CD14-positive monocyte (primary cell): ENCODE measurements at regions not wholly inside any gene's neighbourhood (a gene's known extent, or its start where the extent isn't known, plus 50 kb on each side); places are given as distances from the start of the nearest gene placed in this dataset.

Experiments
- DNase-seq, 3 donors: peaks; one replicate each; pipeline ENCODE4 v3.0.0-alpha.2; 2011 to 2022
- H2AFZ ChIP-seq: 2 replicates; pipeline ENCODE4 v1.6.0; 2012; ENCODE audit warnings: mild to moderate bottlenecking, low read depth, low read length, inconsistent platforms; ENCODE audit not compliant: insufficient read depth, poor library complexity, severe bottlenecking
- H3K27ac ChIP-seq, 2 donors: 1 replicate in 1 of 2; 2 replicates in 1 of 2; pipeline ENCODE4 v1.5.1; 2012 to 2013; ENCODE audit warnings: low read length in 2 of 2, control low read depth in 1 of 2, inconsistent platforms in 1 of 2, low read depth in 1 of 2, mild to moderate bottlenecking in 1 of 2
- H3K27me3 ChIP-seq, 2 donors: one replicate each; pipeline versions ENCODE4 v1.6.0 to v1.6.1; 2011 to 2013; ENCODE audit warnings: low read length in 2 of 2; ENCODE audit not compliant: control insufficient read depth in 2 of 2, insufficient read depth in 2 of 2
- H3K36me3 ChIP-seq, 2 donors: replicated peaks in 1 of 2; 1 replicate in 1 of 2; 2 replicates in 1 of 2; pipeline versions ENCODE4 v1.5.1 to v1.6.1; 2012 to 2013; ENCODE audit warnings: low read length in 2 of 2, control low read depth in 1 of 2, inconsistent platforms in 1 of 2, mild to moderate bottlenecking in 1 of 2; ENCODE audit not compliant: insufficient read depth in 2 of 2, control insufficient read depth in 1 of 2
- H3K4me1 ChIP-seq, 2 donors: 1 replicate in 1 of 2; 2 replicates in 1 of 2; pipeline versions ENCODE4 v1.5.1 to v1.6.1; 2012 to 2013; ENCODE audit warnings: low read length in 2 of 2, control low read depth in 1 of 2, inconsistent platforms in 1 of 2, mild to moderate bottlenecking in 1 of 2, moderate library complexity in 1 of 2; ENCODE audit not compliant: insufficient read depth in 2 of 2, control insufficient read depth in 1 of 2
- H3K4me2 ChIP-seq: replicated peaks from 2 replicates; pipeline ENCODE3; 2012; ENCODE audit warnings: low read length, moderate library complexity, mild to moderate bottlenecking; ENCODE audit not compliant: poor library complexity, severe bottlenecking; ENCODE audit errors: extremely low read depth
- H3K4me3 ChIP-seq, 3 experiments: fragments of 200-600 bp in 1 of 3; sonication (generic) in 1 of 3; replicated peaks in 1 of 3; 1 replicate in 2 of 3; 2 replicates in 1 of 3; pipeline ENCODE4 v1.5.1; 2011 to 2013; ENCODE audit warnings: low read length in 3 of 3, mild to moderate bottlenecking in 3 of 3, control low read depth in 2 of 3, low read depth in 2 of 3, inconsistent platforms in 1 of 3, moderate library complexity in 1 of 3
- H3K79me2 ChIP-seq: 2 replicates; pipeline ENCODE4 v1.6.0; 2012; ENCODE audit warnings: mild to moderate bottlenecking, control low read depth, inconsistent platforms, low read length, moderate library complexity; ENCODE audit not compliant: insufficient read depth
- H3K9ac ChIP-seq: 2 replicates; pipeline ENCODE4 v1.6.0; 2017; ENCODE audit warnings: low read length, mild to moderate bottlenecking; ENCODE audit not compliant: insufficient read depth, poor library complexity, severe bottlenecking
- H3K9me3 ChIP-seq, 2 donors: replicated peaks in 1 of 2; 1 replicate in 1 of 2; 2 replicates in 1 of 2; pipeline versions ENCODE4 v1.5.1 to v1.6.1; 2012 to 2013; ENCODE audit warnings: low read length in 2 of 2, control low read depth in 1 of 2; ENCODE audit not compliant: control insufficient read depth in 1 of 2, insufficient read depth in 1 of 2
- H4K20me1 ChIP-seq: 2 replicates; pipeline ENCODE4 v1.6.0; 2012; ENCODE audit warnings: mild to moderate bottlenecking, low read length, control low read depth, moderate library complexity; ENCODE audit not compliant: insufficient read depth
- H3K27ac Mint-ChIP-seq, 7 donors: one replicate each; pipeline ENCODE4 v1.8.0; 2020; ENCODE audit warnings: mild to moderate bottlenecking in 7 of 7, mixed read lengths in 7 of 7, moderate library complexity in 6 of 7, inconsistent platforms in 2 of 7
- H3K27me3 Mint-ChIP-seq, 3 donors: one replicate each; pipeline ENCODE4 v1.8.0; 2021 to 2022; ENCODE audit warnings: low read depth in 3 of 3, mild to moderate bottlenecking in 3 of 3, mixed read lengths in 3 of 3, moderate library complexity in 3 of 3, inconsistent platforms in 1 of 3
- H3K36me3 Mint-ChIP-seq, 2 donors: one replicate each; pipeline ENCODE4 v1.8.0; 2020; ENCODE audit warnings: mixed read lengths in 2 of 2, inconsistent platforms in 1 of 2, mild to moderate bottlenecking in 1 of 2
- H3K4me1 Mint-ChIP-seq: one replicate; pipeline ENCODE4 v1.8.0; 2020; ENCODE audit warnings: mild to moderate bottlenecking, mixed read lengths
- H3K4me3 Mint-ChIP-seq, 2 donors: one replicate each; pipeline ENCODE4 v1.8.0; 2020; ENCODE audit warnings: mild to moderate bottlenecking in 2 of 2, mixed read lengths in 2 of 2, moderate library complexity in 1 of 2
- H3K9me3 Mint-ChIP-seq, 7 donors: one replicate each; pipeline ENCODE4 v1.8.0; 2020 to 2022; ENCODE audit warnings: mixed read lengths in 7 of 7, mild to moderate bottlenecking in 6 of 7, moderate library complexity in 6 of 7, inconsistent platforms in 2 of 7
- WGBS: methylation state at CpG from one replicate; pipeline ENCODE4 v1.1.5; 2013; ENCODE audit warnings: missing lambda C conversion rate; ENCODE audit not compliant: insufficient coverage; 5-methylcytosine and 5-hydroxymethylcytosine counted together
- intact Hi-C, 2 donors: fragments of 100-400 bp; cut with micrococcal nuclease; formaldehyde crosslinking; loops; one replicate each; pipeline versions ENCODE4 v1.15.0 to v1.15.1; 2023
- TF ChIP-seq, protein P1 (sequence below): fragments of 200-600 bp; IDR thresholded peaks from one replicate; pipeline ENCODE4 v1.8.0; 2022; ENCODE audit warnings: antibody characterized with exemption, mild to moderate bottlenecking

DNA sequence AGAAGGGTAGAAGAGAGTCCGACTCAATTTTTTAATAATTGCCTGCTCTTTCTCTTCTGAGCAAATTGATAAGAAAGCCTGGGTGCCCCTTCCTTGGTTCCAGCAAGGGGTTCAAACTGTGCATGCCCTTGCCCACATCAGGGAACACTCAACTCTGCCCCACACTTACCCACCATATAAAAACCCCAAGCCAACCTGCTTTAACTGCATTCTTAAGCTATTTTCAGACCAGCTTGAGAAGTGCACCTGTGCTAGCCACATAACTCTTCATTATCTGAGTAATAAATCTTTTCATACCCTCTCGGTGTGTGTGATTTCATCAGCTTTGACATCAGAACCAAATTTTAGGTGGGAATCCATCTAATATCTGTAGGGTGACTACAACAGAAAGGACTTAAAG lies 509.6 kb downstream of the MRPL39 start:
- H4K20me1 ChIP-seq = no peaks in the 10 kb centered on the region
- intact Hi-C loops = no loop called here
- Mint-ChIP-seq H3K27ac (no peak overlapping the region), H3K36me3 (no peaks in the 10 kb centered on the region), H3K4me1 (no peaks in the 10 kb centered on the region), H3K9me3 (peaks cover 2 to 12% (median 5%) of the 10 kb centered on the region in 7 donors), H3K4me3 (no peak overlapping the region), H3K27me3 (peaks cover 0 to 3% (median 0%) of the 10 kb centered on the region in 3 donors)
- TF ChIP-seq, protein P1, sequence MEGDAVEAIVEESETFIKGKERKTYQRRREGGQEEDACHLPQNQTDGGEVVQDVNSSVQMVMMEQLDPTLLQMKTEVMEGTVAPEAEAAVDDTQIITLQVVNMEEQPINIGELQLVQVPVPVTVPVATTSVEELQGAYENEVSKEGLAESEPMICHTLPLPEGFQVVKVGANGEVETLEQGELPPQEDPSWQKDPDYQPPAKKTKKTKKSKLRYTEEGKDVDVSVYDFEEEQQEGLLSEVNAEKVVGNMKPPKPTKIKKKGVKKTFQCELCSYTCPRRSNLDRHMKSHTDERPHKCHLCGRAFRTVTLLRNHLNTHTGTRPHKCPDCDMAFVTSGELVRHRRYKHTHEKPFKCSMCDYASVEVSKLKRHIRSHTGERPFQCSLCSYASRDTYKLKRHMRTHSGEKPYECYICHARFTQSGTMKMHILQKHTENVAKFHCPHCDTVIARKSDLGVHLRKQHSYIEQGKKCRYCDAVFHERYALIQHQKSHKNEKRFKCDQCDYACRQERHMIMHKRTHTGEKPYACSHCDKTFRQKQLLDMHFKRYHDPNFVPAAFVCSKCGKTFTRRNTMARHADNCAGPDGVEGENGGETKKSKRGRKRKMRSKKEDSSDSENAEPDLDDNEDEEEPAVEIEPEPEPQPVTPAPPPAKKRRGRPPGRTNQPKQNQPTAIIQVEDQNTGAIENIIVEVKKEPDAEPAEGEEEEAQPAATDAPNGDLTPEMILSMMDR = no peak
- H3K9me3 ChIP-seq = peaks cover 6 to 10% of the 10 kb centered on the region in 2 donors
- no peak overlapping the region for H3K4me2 ChIP-seq
- H3K27ac ChIP-seq = no peak overlapping the region
- no peak overlapping the region for H2AFZ ChIP-seq
- no peaks in the 10 kb centered on the region for H3K4me1 ChIP-seq
- no peak for DNase-seq
- no peaks in the 10 kb centered on the region for H3K36me3 ChIP-seq
- H3K27me3 ChIP-seq = no peaks in the 10 kb centered on the region
- no peak overlapping the region for H3K4me3 ChIP-seq
- no CpG with 5 or more reads among the region's 2 CpGs for WGBS
- H3K9ac ChIP-seq = no peak overlapping the region
- no peaks in the 10 kb centered on the region for H3K79me2 ChIP-seq

DNA sequence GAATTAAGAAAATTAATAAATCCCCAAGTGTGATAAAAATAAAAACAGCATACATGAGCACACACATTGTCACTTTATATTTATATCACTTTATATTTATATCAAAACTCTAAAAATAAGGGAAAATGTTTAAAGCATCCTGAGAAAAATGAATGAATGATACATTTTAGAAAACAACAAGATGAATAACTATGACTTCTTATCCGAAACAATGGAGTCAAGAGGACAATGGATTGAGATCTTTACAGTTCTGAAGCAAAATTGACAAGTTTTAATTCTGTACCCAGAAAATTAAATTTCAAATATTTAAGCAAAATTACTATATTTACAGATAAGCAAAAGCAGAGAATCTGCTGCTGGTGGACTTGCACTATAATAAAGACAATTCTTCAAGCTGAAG lies 512.6 kb downstream of the MRPL39 start:
- Histone ChIP-seq H4K20me1 (no peaks in the 10 kb centered on the region), H3K9ac (no peak overlapping the region), H3K4me2 (no peak overlapping the region), H2AFZ (no peak overlapping the region), H3K79me2 (no peaks in the 10 kb centered on the region), H3K27ac (no peak overlapping the region), H3K4me1 (no peaks in the 10 kb centered on the region), H3K9me3 (peaks cover 8 to 15% of the 10 kb centered on the region in 2 donors), H3K27me3 (no peaks in the 10 kb centered on the region), H3K36me3 (no peaks in the 10 kb centered on the region), H3K4me3 (no peak overlapping the region)
- Mint-ChIP-seq H3K27ac (no peak overlapping the region), H3K9me3 (peaks cover 2 to 18% (median 9%) of the 10 kb centered on the region in 7 donors), H3K4me1 (no peaks in the 10 kb centered on the region), H3K36me3 (no peaks in the 10 kb centered on the region), H3K27me3 (no peaks in the 10 kb centered on the region), H3K4me3 (no peak overlapping the region)
- intact Hi-C loops = no loop called here
- TF ChIP-seq, protein P1 = no peak
- no CpG with 5 or more reads among the region's 1 CpG for WGBS
- no peak for DNase-seq
